Peyer's patch (tissue), 4 donors: ENCODE measurements at regions not wholly inside any gene's neighbourhood (a gene's known extent, or its start where the extent isn't known, plus 50 kb on each side); places are given as distances from the start of the nearest gene placed in this dataset.

ENCODE experiments used
- CTCF ChIP-seq, 6 experiments: fragments of 450-650 bp in 4 of 6; fragments of 200-600 bp in 2 of 6; sonication (generic) in 1 of 6; IDR thresholded peaks; one replicate each; pipeline ENCODE4 v1.5.1; 2017 to 2019; ENCODE audit warnings: antibody characterized with exemption in 6 of 6, mild to moderate bottlenecking in 3 of 6, moderate library complexity in 1 of 6
- POLR2A ChIP-seq, 2 donors: fragments of 450-650 bp; IDR thresholded peaks; one replicate each; pipeline ENCODE4 v1.5.1; 2017; ENCODE audit warnings: antibody characterized with exemption in 2 of 2, mild to moderate bottlenecking in 2 of 2, moderate library complexity in 2 of 2

GRCh38 chr7:109127145-109127544 is 557.5 kb downstream of the DNAJB9 start:
- TF ChIP-seq CTCF (IDR thresholded peaks at IDR 0.05) = no peak
- no peak for TF ChIP-seq POLR2A (IDR thresholded peaks at IDR 0.05)
